ENCODE measurements at regions not wholly inside any gene's neighbourhood (a gene's known extent, or its start where the extent isn't known, plus 50 kb on each side); places are given as distances from the start of the nearest gene placed in this dataset.
A peak's percentile ranks its signal among the peaks of the same experiment; 100 is the strongest.

GRCh38 chr13:68214691-68215415 is 984.7 kb upstream of the PCDH9 start:
- no peak for DNase-seq (ENCODE audit: low read depth)
- no peak for FAIRE-seq
- Histone ChIP-seq H3K27me3 (ENCODE audit: control insufficient read depth, insufficient read depth, low read length) (no peaks in the 10 kb centered on the region), H3K36me3 (ENCODE audit: control insufficient read depth, insufficient read depth, low read length) (no peaks in the 10 kb centered on the region), H3K4me3 (ENCODE audit: low read depth, low read length) (no peak overlapping the region)
- TF ChIP-seq CTCF (IDR thresholded peaks at IDR 0.05; ENCODE audit: insufficient read depth, low read length, severe bottlenecking): no peak

GRCh38 chr13:68199271-68199670 is 969.1 kb upstream of the PCDH9 start:
- Histone ChIP-seq H3K36me3 (ENCODE audit: control insufficient read depth, insufficient read depth, low read length) (no peaks in the 10 kb centered on the region), H3K4me3 (ENCODE audit: low read depth, low read length) (no peak overlapping the region), H3K27me3 (ENCODE audit: control insufficient read depth, insufficient read depth, low read length) (no peaks in the 10 kb centered on the region)
- peak; percentile 10 for DNase-seq (ENCODE audit: low read depth)
- peak; percentile 28 for FAIRE-seq
- TF ChIP-seq CTCF (IDR thresholded peaks at IDR 0.05; ENCODE audit: insufficient read depth, low read length, severe bottlenecking): no peak

- DNase-seq (ENCODE audit: low read depth): peak; percentile 77
- Histone ChIP-seq H3K36me3 (ENCODE audit: control insufficient read depth, insufficient read depth, low read length) (no peaks in the 10 kb centered on the region), H3K4me3 (ENCODE audit: low read depth, low read length) (no peak overlapping the region), H3K27me3 (ENCODE audit: control insufficient read depth, insufficient read depth, low read length) (no peaks in the 10 kb centered on the region)
- no peak for TF ChIP-seq CTCF (IDR thresholded peaks at IDR 0.05; ENCODE audit: insufficient read depth, low read length, severe bottlenecking)
- no peak for FAIRE-seq
Measured at GRCh38 chr13:68190818-68191217, 960.7 kb upstream of the PCDH9 start.

GRCh38 chr13:68185444-68186141 is 955.5 kb upstream of the PCDH9 start:
- Histone ChIP-seq H3K4me3 (ENCODE audit: low read depth, low read length) (no peak overlapping the region), H3K27me3 (ENCODE audit: control insufficient read depth, insufficient read depth, low read length) (no peaks in the 10 kb centered on the region), H3K36me3 (ENCODE audit: control insufficient read depth, insufficient read depth, low read length) (no peaks in the 10 kb centered on the region)
- no peak for DNase-seq (ENCODE audit: low read depth)
- no peak for TF ChIP-seq CTCF (IDR thresholded peaks at IDR 0.05; ENCODE audit: insufficient read depth, low read length, severe bottlenecking)
- FAIRE-seq: no peak

- FAIRE-seq: no peak
- TF ChIP-seq CTCF (IDR thresholded peaks at IDR 0.05; ENCODE audit: insufficient read depth, low read length, severe bottlenecking): no peak
- H3K36me3 ChIP-seq (ENCODE audit: control insufficient read depth, insufficient read depth, low read length): no peaks in the 10 kb centered on the region
- DNase-seq (ENCODE audit: low read depth): peak; percentile 32
- H3K4me3 ChIP-seq (ENCODE audit: low read depth, low read length): no peak overlapping the region
- H3K27me3 ChIP-seq (ENCODE audit: control insufficient read depth, insufficient read depth, low read length): no peaks in the 10 kb centered on the region
Measured at GRCh38 chr13:68176475-68176874, 946.3 kb upstream of the PCDH9 start.
